H1 (cell line): ENCODE measurements at regions not wholly inside any gene's neighbourhood (a gene's known extent, or its start where the extent isn't known, plus 50 kb on each side); places are given as distances from the start of the nearest gene placed in this dataset.

Source experiments
- CTCF ChIA-PET: fragments of 300-600 bp; sonication (Branson Sonifier 250); formaldehyde crosslinking; loops from one replicate; lab custom pipeline; 2021; ENCODE audit not compliant: partially characterized antibody; lab: Charles Lee
- POLR2A ChIA-PET: fragments of 300-600 bp; sonication (Branson Sonifier 250); formaldehyde crosslinking; loops from one replicate; lab custom pipeline; 2021; ENCODE audit warnings: inconsistent platforms; ENCODE audit not compliant: partially characterized antibody; lab: Charles Lee
- DNase-seq, 2 experiments: peaks; one replicate each; pipeline versions ENCODE4 v3.0.0 to v3.0.0-alpha.2; 2010 to 2022; ENCODE audit warnings: low spot score in 2 of 2, low read depth in 1 of 2, mixed read lengths in 1 of 2
- FAIRE-seq: peaks from 2 replicates; lab custom pipeline; 2011; peaks lifted over from hg19 to GRCh38; lab: Jason Lieb, UNC
- H2AFZ ChIP-seq: 2 replicates; pipeline ENCODE4 v1.8.1; 2012; ENCODE audit warnings: low read length, inconsistent platforms
- H2AK5ac ChIP-seq: 2 replicates; pipeline ENCODE4 v1.6.1; 2013; ENCODE audit warnings: low read depth, low read length
- H2BK120ac ChIP-seq: replicated peaks from 2 replicates; pipeline ENCODE3; 2013; ENCODE audit warnings: low read depth, low read length, inconsistent platforms
- H2BK12ac ChIP-seq: 2 replicates; pipeline ENCODE4 v1.6.1; 2013; ENCODE audit warnings: low read depth, low read length
- H2BK15ac ChIP-seq: 2 replicates; pipeline ENCODE4 v1.6.1; 2013; ENCODE audit warnings: low read length
- H2BK20ac ChIP-seq: 2 replicates; pipeline ENCODE4 v1.6.1; 2013; ENCODE audit warnings: low read length
- H2BK5ac ChIP-seq: 2 replicates; pipeline ENCODE4 v1.6.1; 2013; ENCODE audit warnings: low read depth, low read length
- H3K14ac ChIP-seq: 2 replicates; pipeline ENCODE4 v1.6.1; 2013; ENCODE audit warnings: inconsistent platforms; ENCODE audit not compliant: insufficient read length
- H3K18ac ChIP-seq: 2 replicates; pipeline ENCODE4 v1.6.1; 2013; ENCODE audit warnings: low read length; ENCODE audit errors: extremely low read depth
- H3K23ac ChIP-seq: 2 replicates; pipeline ENCODE4 v1.6.1; 2013; ENCODE audit warnings: inconsistent platforms; ENCODE audit not compliant: insufficient read length
- H3K23me2 ChIP-seq: 2 replicates; pipeline ENCODE4 v1.6.1; 2013; ENCODE audit warnings: low read depth, low read length
- H3K27ac ChIP-seq: 2 replicates; pipeline ENCODE4 v1.6.1; 2011; ENCODE audit warnings: low read depth, low read length, inconsistent platforms
- H3K27me3 ChIP-seq, 4 experiments: replicated peaks in 1 of 4; 1 replicate in 1 of 4; 2 replicates in 3 of 4; pipeline versions ENCODE4 v1.6.1 to v1.8.1; 2011 to 2013; ENCODE audit warnings: low read length in 3 of 4, mild to moderate bottlenecking in 3 of 4, inconsistent platforms in 2 of 4, mixed read lengths in 2 of 4, moderate library complexity in 1 of 4; ENCODE audit not compliant: control insufficient read depth in 3 of 4, insufficient read depth in 3 of 4; ENCODE audit errors: extremely low read depth in 1 of 4
- H3K36me3 ChIP-seq, 4 experiments: 2 replicates each; pipeline versions ENCODE4 v1.6.1 to v1.8.1; 2011 to 2013; ENCODE audit warnings: mild to moderate bottlenecking in 4 of 4, low read length in 3 of 4, moderate library complexity in 2 of 4, control low read depth in 1 of 4, inconsistent platforms in 1 of 4; ENCODE audit not compliant: insufficient read depth in 4 of 4, control insufficient read depth in 2 of 4
- H3K4ac ChIP-seq: replicated peaks from 2 replicates; pipeline ENCODE3; 2013; ENCODE audit warnings: low read length, low read depth, mixed read lengths, inconsistent platforms; ENCODE audit not compliant: insufficient read length
- H3K4me1 ChIP-seq, 4 experiments: replicated peaks in 1 of 4; 1 replicate in 1 of 4; 2 replicates in 3 of 4; pipeline versions ENCODE4 v1.6.1 to v1.8.1; 2011 to 2013; ENCODE audit warnings: low read length in 3 of 4, inconsistent platforms in 2 of 4, mixed read lengths in 1 of 4; ENCODE audit not compliant: insufficient read depth in 4 of 4, control insufficient read depth in 3 of 4
- H3K4me2 ChIP-seq, 2 experiments: 2 replicates each; pipeline versions ENCODE4 v1.6.1 to v1.8.1; 2011 to 2013; ENCODE audit warnings: low read depth in 2 of 2, low read length in 2 of 2, control low read depth in 1 of 2, inconsistent platforms in 1 of 2, mild to moderate bottlenecking in 1 of 2; ENCODE audit not compliant: insufficient read depth in 1 of 2
- H3K4me3 ChIP-seq, 4 experiments: fragments of 200-600, 300-600 bp in 1 of 4; sonication (generic), shearing (Covaris generic), sonication (Bioruptor Twin) in 1 of 4; 2 replicates each; pipeline versions ENCODE4 v1.5.1 to v1.8.1; 2011 to 2016; ENCODE audit warnings: low read length in 4 of 4, low read depth in 3 of 4, control low read depth in 2 of 4, inconsistent platforms in 2 of 4, mild to moderate bottlenecking in 2 of 4, mixed read lengths in 1 of 4, moderate library complexity in 1 of 4; ENCODE audit not compliant: insufficient read depth in 2 of 4; ENCODE audit errors: extremely low read depth in 1 of 4
- H3K56ac ChIP-seq: replicated peaks from 2 replicates; pipeline ENCODE3; 2013; ENCODE audit warnings: low read depth, mild to moderate bottlenecking, mixed read lengths, low read length, inconsistent platforms; ENCODE audit not compliant: insufficient read length
- H3K79me1 ChIP-seq: 2 replicates; pipeline ENCODE4 v1.6.1; 2013; ENCODE audit warnings: low read depth, low read length, control low read depth
- H3K79me2 ChIP-seq, 2 experiments: 2 replicates each; pipeline versions ENCODE4 v1.6.1 to v1.8.1; 2012 to 2013; ENCODE audit warnings: low read length in 2 of 2, mild to moderate bottlenecking in 2 of 2, inconsistent platforms in 1 of 2; ENCODE audit not compliant: insufficient read depth in 2 of 2, control insufficient read depth in 1 of 2
- H3K9ac ChIP-seq, 4 experiments: replicated peaks in 1 of 4; 1 replicate in 1 of 4; 2 replicates in 3 of 4; pipeline versions ENCODE4 v1.6.1 to v1.8.1; 2011 to 2013; ENCODE audit warnings: low read depth in 3 of 4, low read length in 3 of 4, control low read depth in 2 of 4, mild to moderate bottlenecking in 2 of 4, moderate library complexity in 2 of 4, inconsistent platforms in 1 of 4; ENCODE audit errors: extremely low read depth in 1 of 4
- H3K9me3 ChIP-seq, 2 experiments: 2 replicates each; pipeline versions ENCODE4 v1.6.1 to v1.8.1; 2012 to 2013; ENCODE audit warnings: mild to moderate bottlenecking in 2 of 2, moderate library complexity in 2 of 2, control low read depth in 1 of 2, inconsistent platforms in 1 of 2, low read depth in 1 of 2, low read length in 1 of 2, mixed read lengths in 1 of 2; ENCODE audit not compliant: insufficient read depth in 2 of 2
- H4K20me1 ChIP-seq, 2 experiments: replicated peaks in 1 of 2; 2 replicates each; pipeline versions ENCODE3 to v1.8.1; 2011 to 2013; ENCODE audit warnings: inconsistent platforms in 2 of 2, low read length in 2 of 2, mild to moderate bottlenecking in 1 of 2; ENCODE audit not compliant: insufficient read depth in 2 of 2, control insufficient read depth in 1 of 2
- H4K5ac ChIP-seq: 2 replicates; pipeline ENCODE4 v1.6.1; 2013; ENCODE audit warnings: low read length, low read depth, mixed read lengths, inconsistent platforms; ENCODE audit not compliant: insufficient read length
- H4K8ac ChIP-seq: 2 replicates; pipeline ENCODE4 v1.8.0; 2013; ENCODE audit warnings: mild to moderate bottlenecking, moderate library complexity, low read length, inconsistent platforms; ENCODE audit not compliant: insufficient read depth; ENCODE audit errors: extremely low read depth
- H4K91ac ChIP-seq: replicated peaks from 2 replicates; pipeline ENCODE3; 2013; ENCODE audit warnings: low read length, mixed read lengths, inconsistent platforms; ENCODE audit not compliant: insufficient read length
- CHD1 ChIP-seq: IDR thresholded peaks from 2 replicates; pipeline ENCODE4 v1.6.1; 2012; ENCODE audit warnings: low read depth, low read length, improper control_type of control experiment
- CREB1 ChIP-seq: IDR thresholded peaks from 2 replicates; pipeline ENCODE4 v1.6.1; 2012; ENCODE audit warnings: inconsistent platforms
- CTBP2 ChIP-seq: IDR thresholded peaks from 2 replicates; pipeline ENCODE4 v1.7.0; 2011; ENCODE audit warnings: borderline replicate concordance, mild to moderate bottlenecking, moderate library complexity, mixed read lengths, low read length; ENCODE audit not compliant: insufficient read depth, insufficient read length
- EP300 ChIP-seq, 2 experiments: IDR thresholded peaks; 1 replicate in 1 of 2; 2 replicates in 1 of 2; pipeline ENCODE4 v1.6.1; 2011 to 2012; ENCODE audit warnings: low read depth in 2 of 2, low read length in 2 of 2, mild to moderate bottlenecking in 2 of 2, borderline replicate concordance in 1 of 2, inconsistent platforms in 1 of 2, moderate library complexity in 1 of 2
- FOSL1 ChIP-seq: IDR thresholded peaks from 2 replicates; pipeline ENCODE4 v1.6.1; 2011; ENCODE audit warnings: mild to moderate bottlenecking, low read depth, low read length, moderate library complexity; ENCODE audit not compliant: insufficient read depth
- GABPA ChIP-seq: IDR thresholded peaks from 2 replicates; pipeline ENCODE4 v1.6.1; 2011; ENCODE audit warnings: mild to moderate bottlenecking, low read length, moderate library complexity, borderline replicate concordance; ENCODE audit not compliant: insufficient read depth
- HDAC6 ChIP-seq: IDR thresholded peaks from one replicate; pipeline ENCODE4 v1.7.1; 2012; ENCODE audit warnings: low read depth, mild to moderate bottlenecking, inconsistent platforms, low read length, moderate library complexity
- KDM4A ChIP-seq: IDR thresholded peaks from one replicate; pipeline ENCODE4 v1.7.1; 2012; ENCODE audit warnings: low read depth, mild to moderate bottlenecking, moderate library complexity, low read length, inconsistent platforms; ENCODE audit not compliant: severe bottlenecking
- MAFK ChIP-seq: IDR thresholded peaks from 2 replicates; pipeline ENCODE4 v1.6.1; 2012; ENCODE audit warnings: low read depth, mild to moderate bottlenecking, improper control_type of control experiment, low read length
- NANOG ChIP-seq: IDR thresholded peaks from 2 replicates; pipeline ENCODE4 v1.6.1; 2011; ENCODE audit warnings: low read length, low read depth, mild to moderate bottlenecking, inconsistent platforms; ENCODE audit not compliant: insufficient read depth, poor library complexity, severe bottlenecking
- NRF1 ChIP-seq: IDR thresholded peaks from 2 replicates; pipeline ENCODE4 v1.6.1; 2011; ENCODE audit warnings: mild to moderate bottlenecking, low read depth, low read length, improper control_type of control experiment
- PHF8 ChIP-seq: fragments of 200-600 bp; sonication (generic); conservative IDR thresholded peaks from 2 replicates; pipeline ENCODE4 v1.7.1; 2012; ENCODE audit warnings: low read depth, mild to moderate bottlenecking, inconsistent platforms, low read length, moderate library complexity
- POU5F1 ChIP-seq: IDR thresholded peaks from 2 replicates; pipeline ENCODE4 v1.6.1; 2011; ENCODE audit warnings: low read depth, mild to moderate bottlenecking, low read length, moderate library complexity
- SIN3A ChIP-seq, 2 experiments: IDR thresholded peaks in 1 of 2; conservative IDR thresholded peaks in 1 of 2; 2 replicates each; pipeline ENCODE4 v1.6.1; 2011 to 2012; ENCODE audit warnings: low read length in 2 of 2, improper control_type of control experiment in 1 of 2, low read depth in 1 of 2, mild to moderate bottlenecking in 1 of 2
- TCF12 ChIP-seq: IDR thresholded peaks from 2 replicates; pipeline ENCODE4 v1.6.1; 2011; ENCODE audit warnings: low read depth, mild to moderate bottlenecking, low read length

DNA sequence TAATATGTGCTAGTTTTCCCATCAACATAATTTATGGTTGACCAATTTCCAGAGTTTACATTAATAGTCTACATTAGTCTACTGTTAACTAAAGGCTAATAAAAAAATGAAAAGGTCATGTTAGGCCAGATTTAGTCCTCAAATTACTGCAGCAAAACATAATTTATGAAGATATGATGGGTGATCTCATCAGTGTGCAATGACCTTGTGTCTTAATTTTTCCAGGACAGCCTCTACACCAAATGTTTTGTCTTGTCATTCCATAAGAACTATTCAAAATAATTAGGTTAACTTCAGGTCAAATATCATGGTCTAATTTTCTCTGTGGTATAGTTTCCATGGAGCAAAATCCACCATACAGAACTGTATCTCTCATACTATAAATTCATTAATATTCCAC is 234.2 kb downstream of the COL12A1 start:
- ChIA-PET POLR2A (no interaction called here), CTCF (interaction anchor here (0.8 kb wide), 1 partner anchor 100 kb away, joined by 3 read pairs; no protein-coding TSS in a partner anchor)
- Histone ChIP-seq H2BK12ac (no peak overlapping the region), H3K4me3 (no peak overlapping the region), H3K23me2 (no peaks in the 10 kb centered on the region), H2BK5ac (no peak overlapping the region), H3K23ac (no peak overlapping the region), H3K4me1 (no peaks in the 10 kb centered on the region), H3K4me2 (no peak overlapping the region), H3K4ac (no peak overlapping the region), H4K20me1 (no peaks in the 10 kb centered on the region), H3K56ac (no peak overlapping the region), H3K36me3 (no peaks in the 10 kb centered on the region), H2BK15ac (no peak overlapping the region), H4K5ac (no peak overlapping the region), H3K18ac (no peak overlapping the region), H3K14ac (no peak overlapping the region), H2AFZ (no peak overlapping the region), H3K9me3 (no peaks in the 10 kb centered on the region), H2BK20ac (no peak overlapping the region), H2AK5ac (no peak overlapping the region), H3K79me2 (no peaks in the 10 kb centered on the region), H3K27me3 (no peaks in the 10 kb centered on the region), H3K27ac (no peak overlapping the region), H4K8ac (no peak overlapping the region), H3K79me1 (no peaks in the 10 kb centered on the region), H2BK120ac (no peak overlapping the region), H4K91ac (no peak overlapping the region), H3K9ac (no peak overlapping the region)
- no peak for FAIRE-seq
- DNase-seq, result no peak
- TF ChIP-seq GABPA (no peak), CREB1 (no peak), PHF8 (no peak), NANOG (no peak), POU5F1 (no peak), NRF1 (no peak), TCF12 (no peak), EP300 (IDR thresholded peaks at IDR 0.05; ENCODE audit: borderline replicate concordance in 1 of 2, low read depth in 2 of 2, low read length in 2 of 2) (no peak), HDAC6 (no peak), KDM4A (no peak), CTBP2 (no peak), MAFK (no peak), CHD1 (no peak), FOSL1 (no peak), SIN3A (conservative IDR thresholded peaks at IDR 0.05 in 1 of 2, IDR thresholded peaks at IDR 0.05 in 1 of 2; ENCODE audit: low read depth in 1 of 2, low read length in 2 of 2) (no peak)
